ENCODE measurements at regions not wholly inside any gene's neighbourhood (a gene's known extent, or its start where the extent isn't known, plus 50 kb on each side); places are given as distances from the start of the nearest gene placed in this dataset.

- TF ChIP-seq CTCF (IDR thresholded peaks at IDR 0.05) (no peak), POLR2A (IDR thresholded peaks at IDR 0.05) (no peak)
These were observed 184.4 kb downstream of the PRL start for GRCh38 chr6:22112461-22112860.
